NCI-H128 (cell line): ENCODE measurements at regions not wholly inside any gene's neighbourhood (a gene's known extent, or its start where the extent isn't known, plus 50 kb on each side); places are given as distances from the start of the nearest gene placed in this dataset.
"Not testable (repeated sequence)": the region's sequence is repeated elsewhere in the genome, so short reads cannot be mapped to it uniquely, and the experiment has no call there.

ENCODE experiments used
- DNase-seq: peaks from one replicate; lab custom pipeline; 2025; ENCODE audit not compliant: unreplicated experiment; lab: John Stamatoyannopoulos, UW

DNA sequence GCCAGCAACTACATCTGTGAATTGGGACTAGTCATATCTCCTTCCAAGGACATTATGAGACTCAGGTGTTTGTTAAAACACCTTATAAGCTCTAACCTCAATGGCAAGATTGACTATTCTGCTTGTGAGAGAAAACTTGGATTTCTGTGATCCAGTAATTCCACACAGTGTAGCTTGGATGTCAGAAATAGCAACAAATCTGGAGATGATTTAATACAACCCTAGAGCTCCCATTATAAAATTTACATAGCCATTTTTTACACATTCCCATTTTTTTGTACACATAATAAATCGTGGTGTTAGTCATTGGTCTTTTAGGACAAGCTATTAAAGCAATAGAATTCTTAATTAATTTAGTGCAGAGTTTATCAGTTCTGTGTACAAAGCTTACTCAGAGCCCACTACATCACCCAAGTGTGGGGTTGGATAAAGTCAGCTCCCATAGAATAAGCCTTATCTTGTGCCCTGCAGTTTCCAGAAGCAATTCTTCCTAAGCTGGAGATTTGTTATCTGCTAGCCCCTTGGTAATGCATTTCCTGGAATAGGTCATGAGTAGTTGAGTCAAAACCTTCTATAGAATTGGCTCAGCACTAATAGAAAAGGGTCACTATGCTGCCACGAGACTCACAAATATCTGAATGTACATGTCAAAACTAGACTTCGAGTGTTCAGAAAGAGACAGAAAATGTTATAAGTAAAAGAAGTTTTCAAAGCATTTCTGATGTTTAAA, 434.0 kb upstream of the RUNX1 start:
- no peak for DNase-seq

DNA sequence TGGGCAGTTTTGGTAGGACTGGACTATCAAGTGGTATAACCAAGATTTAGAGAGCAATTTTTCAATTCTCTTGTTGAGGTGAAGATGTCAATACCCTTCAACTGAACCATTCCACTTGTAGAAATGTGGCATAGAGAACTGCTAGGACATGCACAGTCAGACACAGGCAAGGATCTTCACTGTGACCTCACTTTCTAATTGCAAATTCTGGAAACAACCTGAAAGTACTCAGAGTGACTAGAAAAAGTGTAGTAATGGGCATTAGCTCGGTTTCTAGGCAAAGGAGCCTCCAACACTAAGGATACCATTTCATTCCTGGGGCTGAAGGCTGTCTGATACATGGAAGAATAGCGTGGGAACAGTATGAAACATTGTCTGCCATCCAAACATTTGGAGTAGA, 433.0 kb upstream of the RUNX1 start:
- no peak for DNase-seq

DNA sequence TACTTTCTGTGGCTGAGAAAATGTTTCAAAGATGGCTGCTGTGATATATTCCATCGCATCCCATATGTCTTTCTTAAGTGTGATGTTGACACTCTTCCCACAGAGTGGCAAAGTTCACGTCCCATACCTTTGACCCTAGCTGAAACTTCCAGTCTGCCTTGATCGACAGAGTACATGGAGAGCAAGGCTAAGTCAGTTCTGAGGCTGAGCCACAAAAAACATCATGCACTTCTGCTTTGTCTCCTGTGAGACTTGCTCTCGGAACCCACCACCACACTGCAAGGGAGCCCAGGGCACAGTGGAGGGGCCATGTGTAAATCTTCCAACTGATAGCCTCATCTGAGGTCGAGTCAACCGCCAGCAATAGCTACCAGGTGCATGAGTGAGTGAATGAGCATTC, 431.9 kb upstream of the RUNX1 start:
- no peak for DNase-seq

DNA sequence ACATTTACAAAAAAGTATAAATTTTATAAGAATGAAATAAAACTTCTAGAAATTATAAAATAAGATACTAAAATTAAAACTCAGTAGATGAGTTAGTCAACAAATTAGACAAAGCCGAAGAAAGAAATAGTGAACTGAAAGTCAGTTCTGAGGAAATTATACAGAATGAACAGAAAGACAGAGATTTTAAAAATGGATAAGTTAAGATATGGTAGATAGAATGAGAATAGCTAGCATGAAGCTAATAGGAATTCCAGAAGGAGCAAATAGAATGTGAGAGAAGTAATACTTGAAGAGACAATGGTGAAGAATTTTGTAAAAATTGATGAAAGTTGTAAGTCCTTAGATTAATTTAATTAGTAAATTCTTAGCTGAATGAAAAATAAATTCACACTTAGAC, 430.4 kb upstream of the RUNX1 start:
- DNase-seq = no peak

DNA sequence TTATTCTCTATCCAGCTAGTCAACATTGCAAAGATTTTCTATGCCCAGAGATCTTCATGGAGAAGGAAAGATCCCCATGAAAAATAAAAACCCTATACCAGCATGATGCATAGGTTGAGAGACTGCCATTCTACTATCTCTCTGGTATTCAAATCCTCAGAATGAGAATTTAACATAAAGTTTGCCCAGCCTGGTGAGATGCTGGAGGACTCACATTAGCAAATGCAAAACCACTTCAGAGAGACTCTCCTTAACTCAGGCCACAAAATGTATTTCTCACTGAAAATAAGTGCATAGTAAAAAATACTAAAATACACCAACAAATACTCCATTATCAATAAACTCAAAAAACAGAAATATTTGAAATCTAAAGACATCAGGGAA, 430.0 kb upstream of the RUNX1 start:
- no peak for DNase-seq

DNA sequence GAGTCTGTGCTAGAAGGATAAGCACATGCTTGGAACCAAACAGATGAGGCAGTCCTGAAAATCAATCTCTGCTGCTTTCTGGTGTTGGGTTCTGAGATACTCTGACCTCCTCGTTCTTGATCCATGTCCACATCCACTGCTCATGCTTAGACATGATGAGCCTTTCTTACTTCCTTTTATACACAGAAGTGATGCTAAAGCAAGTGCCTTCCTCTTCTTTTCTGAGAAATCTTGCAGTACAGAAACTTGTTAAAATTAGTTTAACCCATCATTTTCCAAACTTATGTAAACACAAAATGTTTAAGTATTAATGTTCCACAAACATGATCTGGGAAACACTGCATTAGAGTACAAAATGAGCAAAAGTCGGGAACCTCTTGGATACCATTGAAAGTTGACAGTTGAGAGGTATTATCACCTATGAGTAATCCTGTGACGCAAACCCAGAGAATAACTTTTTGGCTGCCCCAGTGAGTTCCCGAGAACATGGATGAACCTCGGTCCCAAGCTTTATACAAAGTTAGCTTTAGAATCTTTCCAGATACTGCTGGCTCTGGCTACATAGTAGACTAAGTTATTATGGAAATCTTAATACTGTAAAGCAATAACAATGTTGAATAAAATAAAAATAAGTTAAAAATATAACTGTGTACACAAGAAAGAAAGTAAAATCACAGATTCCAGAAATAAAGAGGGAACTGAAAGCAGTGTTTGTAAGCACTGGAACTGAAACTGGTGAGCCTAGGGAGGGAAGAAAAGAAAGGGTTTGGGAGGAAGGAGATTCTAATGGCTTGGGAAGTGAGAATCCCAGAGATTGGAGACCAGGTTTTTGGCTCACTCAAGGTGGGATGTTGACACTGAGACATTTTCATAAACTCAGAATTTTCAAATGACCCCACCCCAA, 429.3 kb upstream of the RUNX1 start:
- no peak for DNase-seq

DNA sequence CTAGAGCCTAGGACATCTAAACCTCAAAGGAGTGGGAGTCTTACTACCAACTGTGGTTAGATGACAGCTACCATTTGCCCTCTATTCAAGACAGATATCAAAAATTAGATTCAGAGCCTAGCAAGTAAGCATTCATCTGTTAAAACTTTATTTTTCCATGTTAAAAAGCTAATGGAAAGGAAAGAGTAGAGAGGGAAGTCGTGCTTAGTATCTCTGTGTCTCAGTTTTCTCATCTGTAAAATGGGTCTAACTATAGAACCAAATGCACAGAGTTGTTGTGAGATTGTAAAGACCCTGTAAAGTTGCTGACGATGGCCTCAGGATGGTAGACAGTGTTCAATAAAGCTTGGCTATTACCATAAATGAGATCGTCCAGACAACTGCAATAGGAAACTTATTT, 428.5 kb upstream of the RUNX1 start:
- no peak for DNase-seq

DNA sequence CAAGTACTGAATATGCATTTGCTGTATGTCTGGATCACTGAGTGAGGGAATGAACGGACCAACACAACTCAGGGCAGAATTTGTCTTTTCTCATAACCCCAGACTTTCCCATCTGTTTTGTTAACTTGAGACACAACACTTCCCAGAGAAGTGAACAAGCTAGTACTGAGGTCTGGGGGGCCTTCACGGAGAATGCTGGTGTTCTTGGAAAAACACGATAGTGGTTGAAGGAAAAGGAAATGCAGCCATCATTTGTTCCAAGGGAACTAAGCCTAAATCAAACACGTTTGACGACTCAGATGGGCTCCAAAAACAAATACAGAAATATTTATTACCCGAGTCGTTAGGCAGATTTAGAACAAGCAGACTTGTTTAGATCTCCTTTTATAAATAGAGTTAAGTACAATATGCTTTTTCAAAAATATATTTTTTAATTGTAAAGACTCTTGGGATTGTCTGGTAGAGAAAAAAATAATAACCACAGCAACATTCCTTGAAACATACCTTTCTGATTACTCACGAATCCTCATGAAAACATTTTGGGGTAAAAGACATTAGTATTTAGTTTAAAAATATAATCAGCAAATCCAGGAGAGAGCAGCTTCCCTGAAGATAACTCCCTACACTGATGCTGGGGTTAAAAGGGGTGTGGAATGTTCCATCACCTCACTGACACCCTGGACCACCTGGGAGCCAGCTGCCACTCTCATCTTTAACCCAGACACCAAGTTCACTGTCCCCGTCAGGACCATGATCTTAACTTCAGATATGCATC, 427.7 kb upstream of the RUNX1 start:
- no peak for DNase-seq

DNA sequence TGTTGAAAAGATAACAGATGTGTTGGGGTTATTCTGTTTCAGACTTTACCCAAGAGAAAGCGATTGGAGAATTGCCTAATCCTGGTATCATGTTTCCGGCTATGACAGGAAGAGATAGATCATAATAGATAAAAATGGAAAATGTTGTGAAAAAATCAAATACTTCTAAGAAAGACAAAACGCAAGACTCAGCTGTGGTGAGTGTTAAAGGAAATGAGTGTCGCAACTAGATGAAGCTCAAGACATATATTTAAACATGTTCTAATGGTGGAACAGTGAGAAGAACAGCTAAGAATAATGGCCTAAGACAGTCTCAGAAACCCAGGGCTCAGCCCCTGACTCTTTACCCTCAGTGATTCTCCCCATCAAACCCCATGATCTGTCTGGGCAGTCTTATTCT, 426.7 kb upstream of the RUNX1 start:
- no peak for DNase-seq

DNA sequence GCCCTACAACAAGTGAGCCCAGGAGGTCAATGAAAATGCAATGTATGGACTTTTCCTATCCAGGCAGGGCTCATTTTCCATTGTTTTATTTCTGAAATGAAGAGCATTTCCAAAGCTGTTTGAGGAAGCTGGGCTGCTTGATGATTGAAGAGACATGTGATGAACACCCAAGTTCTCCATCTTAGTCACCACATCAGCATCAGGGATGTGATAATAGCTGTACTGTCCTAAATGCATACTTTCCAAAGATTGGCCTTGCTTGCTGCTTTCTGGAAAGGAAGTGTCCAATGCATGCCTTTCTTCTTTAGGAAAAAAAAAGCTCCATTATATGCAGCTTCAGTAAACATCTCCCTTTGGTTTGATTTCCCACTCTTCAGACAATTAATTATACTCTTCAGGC, 425.9 kb upstream of the RUNX1 start:
- no peak for DNase-seq

DNA sequence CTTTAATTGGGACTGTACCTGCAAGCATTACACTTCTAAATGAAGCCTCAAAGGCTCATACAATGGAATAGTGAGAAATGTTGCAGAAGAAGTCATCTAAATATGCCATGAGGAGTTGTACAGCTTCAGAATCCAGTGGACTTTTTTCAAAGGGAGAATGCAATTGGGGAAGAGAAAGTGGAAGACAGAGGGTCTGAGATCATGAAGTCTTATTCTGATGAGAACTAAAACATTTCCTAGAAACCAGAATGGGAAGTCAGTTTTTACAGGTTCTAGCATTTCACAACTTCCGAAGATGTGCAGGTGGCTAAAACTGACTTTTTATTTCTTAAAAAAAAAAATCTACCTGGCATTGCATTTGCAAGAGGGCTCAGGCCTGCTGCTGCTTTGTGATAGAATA, 424.4 kb upstream of the RUNX1 start:
- DNase-seq = no peak

DNA sequence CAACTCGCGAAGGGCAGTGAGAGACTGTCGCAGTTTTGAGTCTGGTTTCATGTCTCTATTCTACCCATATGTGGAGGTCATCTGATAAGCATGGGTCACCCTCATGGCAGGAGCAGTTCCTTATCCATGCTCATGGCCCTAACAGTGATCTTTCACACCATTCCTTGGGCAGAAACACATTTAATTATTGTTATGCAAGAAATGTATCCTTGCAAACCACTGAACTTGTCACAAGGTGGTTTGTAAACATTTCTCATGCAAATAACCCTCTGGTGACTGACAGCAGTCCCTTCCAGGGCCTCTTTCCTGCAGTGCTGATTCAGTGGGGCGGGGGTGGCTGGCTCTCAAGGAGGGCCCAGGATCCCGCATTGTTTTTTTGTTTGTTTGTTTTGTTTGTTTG, 421.4 kb upstream of the RUNX1 start:
- no peak for DNase-seq

DNA sequence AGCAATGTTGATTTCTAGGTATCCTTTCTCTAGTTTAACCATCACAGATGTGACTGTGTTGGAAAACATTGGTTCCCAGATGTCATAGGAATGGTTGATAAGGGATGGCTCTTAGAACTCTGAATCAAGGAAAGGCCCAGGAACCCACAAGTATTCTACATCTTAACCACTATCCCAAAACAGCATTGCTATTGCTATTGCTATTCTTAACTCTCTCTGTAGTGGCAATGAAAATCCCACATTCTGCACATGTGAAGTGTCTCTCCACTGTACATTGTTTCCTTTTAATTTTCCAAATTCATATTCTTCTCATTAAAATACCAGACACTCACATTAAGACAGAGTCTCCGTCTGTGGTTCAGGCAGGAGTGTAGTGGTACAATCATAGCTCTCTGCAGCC, 420.4 kb upstream of the RUNX1 start:
- no peak for DNase-seq

DNA sequence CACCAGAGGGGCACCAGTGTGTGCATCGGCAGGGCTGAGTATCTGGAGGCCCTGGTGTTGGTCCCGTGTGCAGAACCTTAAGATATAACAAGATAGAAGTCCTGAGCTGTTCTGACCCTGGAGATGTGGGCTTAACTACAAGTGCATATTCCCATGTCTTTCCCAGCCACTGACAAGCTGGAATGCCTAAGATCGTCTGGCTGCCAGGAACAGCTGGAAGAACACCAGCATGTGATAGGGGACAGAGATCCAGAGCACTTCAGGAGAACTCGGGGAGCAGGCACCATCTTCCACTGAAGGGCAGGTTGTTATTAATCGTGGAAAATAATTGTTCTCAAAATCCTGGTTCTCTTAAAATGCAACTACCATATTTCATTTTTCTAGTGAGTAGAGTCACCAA, 419.9 kb upstream of the RUNX1 start:
- DNase-seq = no peak

DNA sequence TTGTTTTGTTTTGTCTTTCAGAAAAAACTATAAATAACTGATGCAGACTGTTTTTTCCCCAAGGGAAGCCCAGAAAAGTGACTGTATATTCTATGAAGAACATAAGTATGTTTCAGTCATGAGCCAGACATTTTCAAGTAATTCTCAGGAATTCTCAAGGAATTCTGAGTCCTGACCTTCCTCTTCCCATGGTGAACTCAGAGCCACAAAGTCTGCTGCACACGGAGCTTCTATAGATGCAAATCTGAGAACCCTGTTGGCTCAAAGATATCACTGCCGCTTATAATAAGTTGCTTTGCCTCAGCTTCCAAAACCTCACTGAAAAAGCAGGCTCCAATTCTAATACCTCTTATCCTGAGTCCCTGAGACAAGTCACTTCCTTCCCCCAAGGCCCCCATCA, 418.5 kb upstream of the RUNX1 start:
- no peak for DNase-seq

DNA sequence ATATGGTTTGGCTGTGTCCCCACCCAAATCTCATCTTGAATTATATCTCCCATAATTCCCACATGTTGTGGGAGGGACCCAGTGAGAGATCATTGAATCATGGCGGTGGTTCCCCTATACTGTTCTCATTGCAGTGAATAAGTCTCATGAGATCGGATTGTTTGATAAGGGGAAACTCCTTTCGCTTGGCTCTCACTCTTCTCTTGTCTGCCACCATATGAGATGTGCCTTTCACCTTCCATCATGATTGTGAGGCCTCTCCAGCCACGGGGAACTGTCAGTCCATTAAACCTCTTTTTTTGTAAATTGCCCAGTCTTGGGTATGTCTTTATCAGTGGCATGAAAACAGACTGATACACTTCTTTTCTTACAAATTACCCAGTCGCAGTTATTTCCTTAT, 417.6 kb upstream of the RUNX1 start:
- DNase-seq = not testable (repeated sequence)

DNA sequence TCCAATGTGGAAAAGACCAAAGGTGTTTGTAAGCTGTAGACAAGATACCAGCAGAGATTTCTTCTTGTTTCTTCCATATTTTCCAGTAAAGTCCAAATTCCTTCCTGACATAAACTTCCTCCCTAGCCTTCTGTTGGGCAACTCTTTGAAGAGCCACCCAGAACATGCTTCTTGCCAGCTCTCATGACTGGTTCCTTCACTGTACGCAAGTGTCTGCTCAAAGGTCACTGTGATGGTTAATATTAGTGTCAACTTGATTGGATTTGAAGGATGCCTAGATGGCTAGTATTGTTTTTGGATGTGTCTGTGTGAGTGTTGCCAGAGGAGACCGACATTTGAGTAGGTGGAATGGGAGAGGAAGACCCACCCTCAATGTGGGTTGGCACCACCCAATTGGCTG, 416.6 kb upstream of the RUNX1 start:
- no peak for DNase-seq

DNA sequence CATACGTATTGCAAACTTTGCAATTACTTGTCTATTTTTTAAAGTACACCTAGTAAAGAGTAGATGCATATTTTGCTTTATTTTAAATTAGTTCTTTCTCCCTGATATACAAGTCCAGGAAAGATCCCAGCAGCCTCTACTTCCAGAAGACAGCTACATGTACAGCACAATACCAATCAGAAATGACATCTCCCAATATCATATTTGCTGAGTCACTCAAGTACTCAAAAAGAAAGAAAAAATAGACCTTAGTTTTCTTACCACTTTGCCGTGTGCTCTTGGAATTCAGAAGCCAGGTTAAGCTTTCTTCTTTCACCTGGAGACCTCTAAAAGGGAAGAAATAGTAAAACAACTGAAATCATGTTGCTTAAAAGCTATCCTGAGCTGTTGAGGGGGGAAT, 412.6 kb upstream of the RUNX1 start:
- no peak for DNase-seq

DNA sequence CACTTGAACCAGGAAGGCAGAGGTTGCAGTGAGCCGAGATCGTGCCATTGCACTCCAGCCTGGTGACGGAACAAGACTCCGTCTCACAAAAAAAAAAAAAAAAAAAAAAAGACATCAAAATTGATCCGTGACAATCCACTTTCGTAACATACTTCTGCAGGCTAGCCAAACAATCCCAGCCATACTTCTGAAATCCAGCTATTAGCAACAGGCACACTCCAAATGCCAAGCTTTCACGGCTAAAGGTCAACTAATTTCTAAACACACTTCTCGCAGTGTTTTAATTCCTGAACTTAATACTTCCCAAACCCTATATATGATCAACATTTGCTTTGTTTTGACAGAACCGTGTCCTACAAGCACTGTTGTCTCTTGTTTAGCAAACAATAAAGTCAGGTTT, 411.3 kb upstream of the RUNX1 start:
- DNase-seq = no peak

DNA sequence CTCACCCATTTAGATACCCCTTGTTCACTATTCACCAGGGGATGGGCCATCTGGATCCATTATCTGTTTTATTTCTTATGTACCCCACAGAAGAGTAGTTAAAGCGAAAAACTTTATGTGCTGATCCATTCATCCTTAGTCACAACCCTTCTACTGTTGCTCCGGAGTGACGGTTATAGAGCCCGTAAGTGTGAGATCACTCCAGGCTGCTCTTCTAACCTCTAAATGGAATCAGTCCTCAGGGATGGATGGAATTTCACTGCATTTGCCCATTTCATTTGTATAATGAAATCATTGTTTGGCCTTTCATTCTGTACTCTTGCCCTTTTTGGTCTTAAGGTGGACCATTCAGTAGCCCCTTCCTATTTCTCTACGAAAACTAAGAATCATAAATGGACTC, 409.3 kb upstream of the RUNX1 start:
- DNase-seq = no peak

DNA sequence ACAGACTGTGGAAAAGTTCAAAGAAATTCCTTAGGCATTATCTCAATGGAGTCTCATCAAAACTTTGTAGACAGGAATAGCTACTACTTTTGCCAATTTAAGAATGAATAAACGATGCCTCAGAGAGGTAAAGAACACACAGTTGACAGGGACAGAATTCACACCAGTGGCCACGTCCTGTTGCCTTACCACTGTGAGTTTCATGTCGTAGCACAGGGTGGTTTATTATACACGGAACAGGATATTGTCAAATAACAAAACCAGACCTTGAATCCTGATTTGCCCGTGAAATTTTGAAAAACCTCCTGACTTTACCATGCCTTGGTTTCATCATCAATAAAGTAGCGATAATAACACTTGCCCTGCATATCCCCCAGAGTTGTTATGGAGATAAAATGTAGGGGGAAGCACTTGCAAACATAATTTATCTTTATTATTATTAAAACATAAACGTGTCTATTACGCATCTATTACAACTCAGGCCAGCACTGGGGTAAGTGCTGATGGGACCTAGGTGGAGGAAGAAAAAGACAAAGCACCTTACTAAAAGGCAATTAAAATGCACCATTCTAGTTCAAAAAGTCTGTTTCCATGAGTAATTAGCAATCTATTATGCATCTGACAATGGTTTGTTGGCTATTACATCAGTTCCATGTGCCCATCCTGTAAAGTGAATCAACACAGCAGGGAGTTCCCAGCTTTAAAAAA, 408.1 kb upstream of the RUNX1 start:
- no peak for DNase-seq
